ENCODE measurements at regions not wholly inside any gene's neighbourhood (a gene's known extent, or its start where the extent isn't known, plus 50 kb on each side); places are given as distances from the start of the nearest gene placed in this dataset.

GRCh38 chr1:76744989-76745388 lies 122.3 kb upstream of the ST6GALNAC5 start:
- Histone ChIP-seq H3K27me3 (ENCODE audit: insufficient read depth, low read depth) (no peaks in the 10 kb centered on the region), H3K27ac (no peak overlapping the region), H3K4me1 (replicated peaks; ENCODE audit: insufficient read depth) (no peaks in the 10 kb centered on the region), H2AFZ (no peak overlapping the region), H3K9me3 (ENCODE audit: insufficient read depth, low read depth) (0 out of 2 replicates have a peak, but pooled peaks cover 3% of the 10 kb centered on the region), H4K20me1 (ENCODE audit: insufficient read depth) (no peaks in the 10 kb centered on the region), H3F3A (ENCODE audit: insufficient read depth, low read depth) (no peaks in the 10 kb centered on the region), H3K4me2 (no peak overlapping the region), H3K79me2 (ENCODE audit: low read depth) (no peaks in the 10 kb centered on the region), H3K9me2 (ENCODE audit: insufficient read depth) (no peaks in the 10 kb centered on the region), H3K4me3 (no peak overlapping the region), H3K36me3 (ENCODE audit: low read depth) (no peaks in the 10 kb centered on the region)
- no peak for TF ChIP-seq CTCF (conservative IDR thresholded peaks at IDR 0.05)
- no peak for TF ChIP-seq EZH2 (IDR thresholded peaks at IDR 0.05; ENCODE audit: low read depth)
- POLR2A ChIA-PET (ENCODE audit: unreplicated experiment), result no interaction called here
- no TSS peak for BruUV-seq (replicated peaks)
- CTCF ChIA-PET, result no interaction called here
- intact Hi-C loops (cut with micrococcal nuclease; ENCODE audit: unreplicated experiment), result no loop called here
- DNase-seq, result no peak

- H3K4me1 ChIP-seq (replicated peaks; ENCODE audit: insufficient read depth), result no peaks in the 10 kb centered on the region
- TF ChIP-seq EZH2 (IDR thresholded peaks at IDR 0.05; ENCODE audit: low read depth), result no peak
- no peak for TF ChIP-seq CTCF (conservative IDR thresholded peaks at IDR 0.05)
- H3K79me2 ChIP-seq (ENCODE audit: low read depth), result no peaks in the 10 kb centered on the region
- no peak overlapping the region for H3K4me3 ChIP-seq
- H4K20me1 ChIP-seq (ENCODE audit: insufficient read depth), result no peaks in the 10 kb centered on the region
- DNase-seq, result no peak
- H3K36me3 ChIP-seq (ENCODE audit: low read depth), result no peaks in the 10 kb centered on the region
- no TSS peak for BruUV-seq (replicated peaks)
- intact Hi-C loops (cut with micrococcal nuclease; ENCODE audit: unreplicated experiment), result no loop called here
- ChIA-PET POLR2A (ENCODE audit: unreplicated experiment) (no interaction called here), CTCF (no interaction called here)
- no peak overlapping the region for H3K4me2 ChIP-seq
- no peaks in the 10 kb centered on the region for H3K27me3 ChIP-seq (ENCODE audit: insufficient read depth, low read depth)
- no peaks in the 10 kb centered on the region for H3F3A ChIP-seq (ENCODE audit: insufficient read depth, low read depth)
- no peaks in the 10 kb centered on the region for H3K9me2 ChIP-seq (ENCODE audit: insufficient read depth)
- no peak overlapping the region for H2AFZ ChIP-seq
- no peak overlapping the region for H3K27ac ChIP-seq
- 0 out of 2 replicates have a peak, but pooled peaks cover 3% of the 10 kb centered on the region for H3K9me3 ChIP-seq (ENCODE audit: insufficient read depth, low read depth)
Observed at GRCh38 chr1:76746206-76746605, 121.1 kb upstream of the ST6GALNAC5 start.

GRCh38 chr1:76754730-76755129 lies 112.5 kb upstream of the ST6GALNAC5 start:
- no peaks in the 10 kb centered on the region for H4K20me1 ChIP-seq (ENCODE audit: insufficient read depth)
- no peaks in the 10 kb centered on the region for H3K36me3 ChIP-seq (ENCODE audit: low read depth)
- H3K9me2 ChIP-seq (ENCODE audit: insufficient read depth), result no peaks in the 10 kb centered on the region; the same call in 1 of the 2 replicates
- TF ChIP-seq CTCF (conservative IDR thresholded peaks at IDR 0.05) (no peak), EZH2 (IDR thresholded peaks at IDR 0.05; ENCODE audit: low read depth) (no peak)
- H3K27me3 ChIP-seq (ENCODE audit: insufficient read depth, low read depth), result no peaks in the 10 kb centered on the region
- H3K4me2 ChIP-seq, result no peak overlapping the region
- no peaks in the 10 kb centered on the region for H3K4me1 ChIP-seq (replicated peaks; ENCODE audit: insufficient read depth)
- H3K27ac ChIP-seq, result no peak overlapping the region
- H3K9me3 ChIP-seq (ENCODE audit: insufficient read depth, low read depth), result no peaks in the 10 kb centered on the region
- no TSS peak for BruUV-seq (replicated peaks)
- intact Hi-C loops (cut with micrococcal nuclease; ENCODE audit: unreplicated experiment), result no loop called here
- H3K79me2 ChIP-seq (ENCODE audit: low read depth), result no peaks in the 10 kb centered on the region
- CTCF ChIA-PET, result no interaction called here
- no peak overlapping the region for H3K4me3 ChIP-seq
- H3F3A ChIP-seq (ENCODE audit: insufficient read depth, low read depth), result no peaks in the 10 kb centered on the region
- POLR2A ChIA-PET (ENCODE audit: unreplicated experiment), result no interaction called here
- no peak for DNase-seq
- no peak overlapping the region for H2AFZ ChIP-seq

Measured in PC-9 (cell line).